Suppressor macrophage (primary cell): ENCODE measurements at regions not wholly inside any gene's neighbourhood (a gene's known extent, or its start where the extent isn't known, plus 50 kb on each side); places are given as distances from the start of the nearest gene placed in this dataset.
"Not testable (repeated sequence)": the region's sequence is repeated elsewhere in the genome, so short reads cannot be mapped to it uniquely, and the experiment has no call there.

Experiments used
- DNase-seq, 4 experiments: peaks; one replicate each; pipeline ENCODE4 v3.0.0-alpha.2; 2020 to 2022

DNA sequence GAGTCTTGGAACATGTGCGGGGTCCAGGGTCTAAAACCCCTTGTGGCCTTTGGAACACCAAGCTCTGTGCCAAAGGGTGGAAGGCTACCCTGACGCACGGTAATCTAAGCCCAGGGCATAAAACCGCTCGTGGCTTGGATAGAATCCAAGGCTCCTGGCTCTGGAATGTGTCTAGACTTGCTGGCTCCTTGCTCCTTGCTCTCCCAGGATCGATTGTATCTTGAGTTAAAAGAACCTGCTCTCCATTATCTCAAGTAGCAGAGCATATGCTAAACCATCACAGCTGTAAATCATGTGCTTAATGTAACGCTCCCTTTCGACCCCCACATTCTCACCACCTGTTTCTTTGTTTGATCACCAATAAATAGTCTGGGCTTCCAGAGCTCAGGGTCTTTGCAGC, 50.3 kb downstream of the TLCD4 start:
- not testable (repeated sequence) for DNase-seq

DNA sequence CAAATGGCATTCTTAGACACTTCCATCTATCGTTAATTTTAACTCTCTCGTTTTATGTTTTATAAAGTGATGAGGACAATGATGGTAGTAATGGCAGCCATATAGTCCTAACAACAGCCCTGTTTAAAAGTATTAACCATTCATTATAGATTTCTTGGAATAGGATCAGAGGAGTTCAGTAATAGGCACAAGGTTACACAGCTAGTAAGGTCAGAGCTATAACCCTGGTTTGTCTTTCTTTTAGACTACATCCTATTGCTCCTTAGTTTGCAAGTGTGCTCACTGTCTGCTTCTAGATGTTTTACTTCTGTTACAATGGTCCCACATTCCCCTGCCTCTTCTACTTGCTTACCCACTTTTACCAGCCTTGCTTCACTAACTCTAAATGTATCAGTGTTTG, 50.9 kb downstream of the TLCD4 start:
- DNase-seq: no peak

DNA sequence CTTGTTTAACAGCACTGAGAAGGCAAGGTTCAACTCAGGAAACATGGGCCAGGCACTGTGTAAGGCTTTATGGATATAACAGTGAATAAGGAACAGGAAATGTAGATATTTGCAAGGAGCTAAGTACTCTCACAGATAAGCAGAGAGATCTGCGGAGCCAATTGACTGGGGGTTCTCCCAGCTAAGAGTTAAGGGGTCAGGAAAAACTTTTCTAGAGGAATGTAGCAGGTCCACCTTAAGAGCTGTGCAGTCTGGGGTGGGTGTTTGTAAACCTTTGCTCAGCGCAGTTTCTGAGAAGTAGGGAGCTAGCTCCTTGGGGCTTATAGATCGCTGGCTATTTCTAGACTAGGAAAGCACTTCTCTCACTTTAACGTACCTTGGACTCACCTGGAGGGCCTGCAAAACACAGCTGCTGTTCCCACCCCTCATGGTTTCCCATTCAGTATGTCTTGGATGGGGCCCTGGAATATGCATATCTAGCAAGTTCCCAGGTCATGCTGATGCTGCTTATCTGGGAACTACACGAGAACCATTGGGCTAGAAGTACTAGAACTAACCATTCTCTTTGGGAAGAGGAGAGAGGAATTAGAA, 51.7 kb downstream of the TLCD4 start:
- DNase-seq: no peak

DNA sequence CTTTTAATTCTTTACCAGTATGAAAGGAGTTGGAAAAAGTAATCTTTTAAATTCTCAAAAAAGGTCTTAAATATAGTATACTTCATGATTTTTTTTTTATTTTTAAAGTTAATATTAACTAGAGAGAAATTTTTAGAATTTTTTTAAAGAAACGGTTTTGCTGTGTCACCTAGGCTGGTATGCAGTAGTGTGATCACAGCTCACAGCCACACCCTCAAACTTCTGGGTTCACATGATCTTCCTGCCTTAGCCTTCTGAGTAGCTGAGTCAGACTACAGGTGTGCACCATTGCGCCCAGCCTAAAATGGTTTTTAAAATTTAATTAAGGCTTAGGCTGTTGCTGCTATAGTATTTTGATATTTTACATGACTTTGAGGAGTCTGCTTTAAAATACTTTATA, 52.4 kb downstream of the TLCD4 start:
- no peak for DNase-seq

DNA sequence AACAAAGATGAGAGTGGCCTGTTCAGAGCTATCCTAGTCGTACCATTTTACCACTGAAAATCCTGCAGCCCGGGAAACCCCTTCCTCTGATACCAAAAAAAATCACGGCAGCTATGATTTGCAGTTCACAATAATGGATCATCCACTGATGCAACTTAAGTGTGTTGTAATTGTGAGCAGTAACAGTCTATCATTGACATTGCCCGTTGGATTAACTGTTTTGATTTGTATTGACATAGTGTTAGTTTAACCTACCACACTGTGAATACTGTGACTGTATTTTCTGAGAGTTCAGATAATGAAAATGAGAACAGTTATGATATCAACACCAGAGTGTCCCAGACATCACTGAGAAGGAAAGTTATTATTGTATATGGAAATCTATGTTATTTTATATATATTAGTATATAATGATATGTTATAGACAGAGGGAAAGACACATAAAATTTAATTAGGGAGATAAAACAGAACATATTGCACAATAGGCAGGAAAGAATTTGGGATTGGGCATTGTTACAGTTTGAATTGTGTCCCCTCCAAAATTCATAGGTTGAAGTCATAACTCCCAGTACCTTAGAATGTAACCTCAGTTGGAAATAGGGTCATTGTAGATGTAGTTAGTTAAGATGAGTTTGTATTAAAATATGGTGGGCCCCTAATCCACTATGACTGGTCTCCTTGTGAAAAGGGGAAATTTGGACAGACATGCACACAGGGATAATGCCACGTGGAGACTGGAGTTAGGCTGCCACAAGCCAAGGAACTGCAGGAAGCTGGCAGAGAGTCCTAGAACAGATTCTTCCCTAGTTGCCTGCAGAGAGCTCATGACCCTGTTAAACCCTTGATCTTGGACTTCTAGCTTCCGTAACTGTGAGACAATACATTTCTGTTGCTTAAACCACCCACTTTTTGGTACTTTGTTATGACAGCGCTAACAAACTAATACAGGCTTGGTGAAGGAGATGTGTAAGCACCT, 54.4 kb downstream of the TLCD4 start:
- no peak for DNase-seq

DNA sequence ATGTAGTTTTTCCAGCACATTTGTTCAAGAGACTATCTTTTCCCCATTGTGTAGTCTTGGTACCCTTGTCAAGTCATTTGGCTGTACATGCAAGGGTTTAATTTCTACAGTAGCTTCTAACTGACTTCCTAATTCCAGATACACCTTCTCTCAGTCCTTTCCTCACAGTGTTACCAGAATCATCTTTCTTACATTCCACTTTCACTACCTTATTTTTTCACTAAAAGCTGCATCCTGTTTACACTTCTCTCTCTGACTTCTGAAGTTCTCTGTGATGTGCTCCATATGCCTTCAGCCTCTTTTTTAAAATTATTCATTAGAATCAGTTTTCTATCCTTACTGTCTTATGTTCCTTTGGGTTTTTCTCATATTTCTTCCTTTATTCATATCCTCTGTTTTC, 57.1 kb upstream of the RWDD3 start:
- DNase-seq: peak in 1 of 4 experiments; percentile 14

DNA sequence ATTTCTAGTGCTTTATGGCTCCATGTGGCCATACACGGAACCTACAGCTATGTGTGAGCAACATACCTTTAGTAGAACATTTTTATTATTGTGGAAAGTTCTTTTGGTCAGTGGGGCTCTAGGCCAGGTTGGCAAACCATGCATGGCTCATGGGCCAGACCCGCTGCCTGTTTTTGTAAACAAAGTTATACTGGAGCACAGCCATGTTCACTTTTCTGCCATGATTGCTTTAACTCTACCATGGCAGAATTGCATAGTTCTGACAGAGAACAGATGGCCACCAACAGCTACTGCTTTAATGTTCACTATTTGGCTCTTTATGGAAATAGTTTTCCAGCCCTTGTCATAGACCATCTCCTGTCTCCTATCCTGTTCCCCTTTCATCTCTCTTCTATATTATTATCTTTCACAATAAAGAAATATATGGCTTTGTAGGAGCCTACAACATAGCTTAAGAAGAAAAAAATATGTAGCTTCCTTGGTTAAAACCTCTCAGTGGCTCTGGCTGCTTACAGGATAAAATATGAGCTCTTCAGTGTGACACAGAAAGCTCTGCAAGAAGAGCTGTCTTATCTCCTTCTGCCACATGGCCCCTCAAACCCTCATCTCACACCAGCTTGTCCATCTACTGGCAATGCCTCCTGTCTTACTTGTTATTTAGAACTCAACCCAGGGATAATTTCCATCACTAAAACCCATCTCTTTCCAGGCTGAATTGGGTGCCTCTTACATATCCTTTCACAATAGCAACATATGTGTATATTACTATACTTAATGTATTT, 54.6 kb upstream of the RWDD3 start:
- DNase-seq: no peak

DNA sequence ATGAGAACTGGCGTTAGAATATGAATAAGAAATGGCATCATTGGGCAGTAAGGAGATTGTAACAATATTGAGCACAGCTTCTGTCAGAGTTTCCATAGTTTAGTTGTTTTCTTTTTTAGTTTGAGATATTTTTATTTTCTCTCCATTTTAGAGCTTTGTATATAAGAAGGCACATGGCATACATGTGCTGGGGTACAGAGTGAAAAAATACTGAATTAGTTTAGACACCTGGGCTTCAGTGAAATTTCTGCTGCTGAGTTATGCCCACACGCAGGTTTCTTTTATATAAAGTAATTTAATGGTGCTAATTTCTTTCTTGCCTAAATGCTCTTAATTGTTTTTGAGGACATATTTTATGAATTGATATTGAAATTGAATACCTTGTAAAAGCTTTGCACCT, 53.6 kb upstream of the RWDD3 start:
- DNase-seq: no peak

DNA sequence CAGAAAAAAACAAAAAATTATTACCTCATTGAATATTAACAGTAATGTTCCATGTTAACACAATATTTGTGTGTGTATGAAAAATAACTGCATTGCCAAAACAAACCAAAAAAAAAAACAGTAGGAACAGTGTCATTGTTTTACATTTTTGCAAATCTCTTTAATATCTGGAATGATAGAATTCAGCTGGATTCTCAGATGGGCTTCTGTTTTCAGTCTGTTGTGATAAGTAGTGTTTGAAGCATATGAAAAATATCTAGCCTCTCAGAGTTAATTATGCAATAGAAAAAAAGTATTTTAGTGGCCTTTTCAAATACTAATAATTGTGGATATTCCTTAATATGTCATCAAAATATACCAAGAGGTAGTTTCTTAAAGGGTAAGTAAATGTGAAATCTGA, 52.9 kb upstream of the RWDD3 start:
- no peak for DNase-seq

DNA sequence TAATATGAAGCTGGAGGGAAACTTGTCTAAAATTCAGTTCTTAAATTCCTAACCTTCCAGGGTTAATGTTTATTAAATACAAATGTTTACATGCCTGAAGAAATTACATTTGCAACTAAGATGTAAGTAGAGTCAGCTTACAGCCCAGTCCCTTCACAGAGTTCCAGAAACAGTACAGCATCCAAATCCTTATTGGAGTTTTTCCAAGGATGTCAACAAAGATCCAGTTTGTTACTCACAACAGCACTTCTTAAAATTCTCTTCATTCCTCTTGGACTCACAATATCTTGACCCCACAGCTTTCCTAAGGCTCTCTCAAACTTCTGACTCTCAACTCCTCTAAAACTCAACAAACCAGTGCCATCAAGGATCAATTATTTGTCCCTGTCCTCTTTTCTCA, 50.1 kb upstream of the RWDD3 start:
- DNase-seq: no peak
